DND-41 (cell line): ENCODE measurements at regions not wholly inside any gene's neighbourhood (a gene's known extent, or its start where the extent isn't known, plus 50 kb on each side); places are given as distances from the start of the nearest gene placed in this dataset.

Source experiments
- EZH2 ChIP-seq: IDR thresholded peaks from 3 replicates; pipeline ENCODE4 v1.6.1; 2012; ENCODE audit warnings: borderline replicate concordance, low read depth, mild to moderate bottlenecking, moderate library complexity, low read length, inconsistent platforms; ENCODE audit not compliant: severe bottlenecking
- TF ChIP-seq, protein P1 (sequence below): IDR thresholded peaks from 2 replicates; pipeline ENCODE4 v1.5.1; 2012; ENCODE audit warnings: borderline replicate concordance, low read length, moderate library complexity, mild to moderate bottlenecking; ENCODE audit not compliant: poor library complexity, severe bottlenecking; ENCODE audit errors: extremely low read depth

DNA sequence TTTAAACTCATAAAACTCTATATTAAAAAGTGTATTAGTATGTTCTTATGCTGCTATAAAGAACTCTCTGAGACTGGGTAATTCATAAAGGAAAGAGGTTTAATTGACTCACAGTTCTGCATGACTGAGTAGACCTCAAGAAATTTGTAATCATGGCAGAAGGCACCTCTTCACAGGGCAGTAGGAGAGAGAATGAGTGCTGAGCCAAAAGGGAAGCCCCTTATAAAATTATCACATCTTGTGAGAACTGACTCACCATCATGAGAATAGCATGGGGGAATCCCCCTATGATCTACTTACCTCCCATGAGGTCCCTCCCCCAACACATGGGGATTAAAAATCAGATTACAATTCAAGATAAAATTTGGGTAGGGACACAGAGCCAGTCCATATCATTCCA is 463.2 kb downstream of the KLHL13 start:
- TF ChIP-seq, protein P1, sequence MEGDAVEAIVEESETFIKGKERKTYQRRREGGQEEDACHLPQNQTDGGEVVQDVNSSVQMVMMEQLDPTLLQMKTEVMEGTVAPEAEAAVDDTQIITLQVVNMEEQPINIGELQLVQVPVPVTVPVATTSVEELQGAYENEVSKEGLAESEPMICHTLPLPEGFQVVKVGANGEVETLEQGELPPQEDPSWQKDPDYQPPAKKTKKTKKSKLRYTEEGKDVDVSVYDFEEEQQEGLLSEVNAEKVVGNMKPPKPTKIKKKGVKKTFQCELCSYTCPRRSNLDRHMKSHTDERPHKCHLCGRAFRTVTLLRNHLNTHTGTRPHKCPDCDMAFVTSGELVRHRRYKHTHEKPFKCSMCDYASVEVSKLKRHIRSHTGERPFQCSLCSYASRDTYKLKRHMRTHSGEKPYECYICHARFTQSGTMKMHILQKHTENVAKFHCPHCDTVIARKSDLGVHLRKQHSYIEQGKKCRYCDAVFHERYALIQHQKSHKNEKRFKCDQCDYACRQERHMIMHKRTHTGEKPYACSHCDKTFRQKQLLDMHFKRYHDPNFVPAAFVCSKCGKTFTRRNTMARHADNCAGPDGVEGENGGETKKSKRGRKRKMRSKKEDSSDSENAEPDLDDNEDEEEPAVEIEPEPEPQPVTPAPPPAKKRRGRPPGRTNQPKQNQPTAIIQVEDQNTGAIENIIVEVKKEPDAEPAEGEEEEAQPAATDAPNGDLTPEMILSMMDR: no peak
- no peak for TF ChIP-seq EZH2
